Upper lobe of right lung (tissue), 1 donor: ENCODE measurements at regions not wholly inside any gene's neighbourhood (a gene's known extent, or its start where the extent isn't known, plus 50 kb on each side); places are given as distances from the start of the nearest gene placed in this dataset.
"Not testable (repeated sequence)": the region's sequence is repeated elsewhere in the genome, so short reads cannot be mapped to it uniquely, and the experiment has no call there.

Source experiments
- ATAC-seq: fragments of 200-7000 bp; cut with Tn5 transposase; one replicate; pipeline ENCODE4 v1.9.1; 2020; ENCODE audit warnings: mild to moderate bottlenecking, moderate library complexity
- DNase-seq: peaks from one replicate; pipeline ENCODE4 v3.0.0-alpha.2; 2020
- H3K27ac ChIP-seq: fragments of 200-600 bp; one replicate; pipeline ENCODE4 v1.8.0; 2022
- H3K27me3 ChIP-seq: fragments of 200-600 bp; one replicate; pipeline ENCODE4 v1.8.0; 2022; ENCODE audit warnings: mild to moderate bottlenecking
- H3K36me3 ChIP-seq: fragments of 200-600 bp; one replicate; pipeline ENCODE4 v1.8.0; 2022
- H3K4me1 ChIP-seq: fragments of 200-600 bp; one replicate; pipeline ENCODE4 v1.8.0; 2022
- H3K4me3 ChIP-seq: fragments of 200-600 bp; one replicate; pipeline ENCODE4 v1.8.0; 2022; ENCODE audit warnings: mild to moderate bottlenecking
- H3K9me3 ChIP-seq: fragments of 200-600 bp; one replicate; pipeline ENCODE4 v1.8.0; 2022
- intact Hi-C: fragments of 100-400 bp; cut with DNase I; formaldehyde crosslinking; loops from one replicate; pipeline ENCODE4 v1.11.0; 2022
- TF ChIP-seq, protein P1 (sequence below): fragments of 200-600 bp; IDR thresholded peaks from one replicate; pipeline ENCODE4 v1.8.0; 2022; ENCODE audit warnings: antibody characterized with exemption
- donor health status: DM: no; HTN: yes; CAD: no; lungs with severe emphysema.

DNA sequence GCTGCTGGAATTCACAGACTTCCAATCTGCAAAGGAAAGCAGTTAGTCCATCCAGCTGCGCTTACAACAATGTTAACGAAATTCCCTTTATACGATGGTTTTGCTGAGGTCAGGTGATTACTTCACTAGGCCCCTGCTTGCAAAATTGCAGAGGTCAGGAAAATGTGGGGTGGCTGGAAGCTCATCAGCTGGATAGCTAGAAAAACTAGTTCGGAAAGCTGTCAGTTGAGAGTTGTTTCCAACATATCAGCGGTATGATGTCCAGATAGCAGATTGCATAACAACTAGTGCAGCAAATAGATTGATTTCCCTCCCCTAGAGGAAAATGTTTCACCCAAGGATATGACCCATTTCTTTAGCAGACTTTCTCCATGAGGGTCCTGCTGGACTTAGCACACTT lies 2021.1 kb upstream of the CELF4 start:
- Histone ChIP-seq H3K4me3 (no peak overlapping the region), H3K27ac (no peak overlapping the region), H3K9me3 (no peaks in the 10 kb centered on the region), H3K36me3 (no peaks in the 10 kb centered on the region), H3K4me1 (no peaks in the 10 kb centered on the region), H3K27me3 (no peaks in the 10 kb centered on the region)
- intact Hi-C loops: no loop called here
- TF ChIP-seq, protein P1, sequence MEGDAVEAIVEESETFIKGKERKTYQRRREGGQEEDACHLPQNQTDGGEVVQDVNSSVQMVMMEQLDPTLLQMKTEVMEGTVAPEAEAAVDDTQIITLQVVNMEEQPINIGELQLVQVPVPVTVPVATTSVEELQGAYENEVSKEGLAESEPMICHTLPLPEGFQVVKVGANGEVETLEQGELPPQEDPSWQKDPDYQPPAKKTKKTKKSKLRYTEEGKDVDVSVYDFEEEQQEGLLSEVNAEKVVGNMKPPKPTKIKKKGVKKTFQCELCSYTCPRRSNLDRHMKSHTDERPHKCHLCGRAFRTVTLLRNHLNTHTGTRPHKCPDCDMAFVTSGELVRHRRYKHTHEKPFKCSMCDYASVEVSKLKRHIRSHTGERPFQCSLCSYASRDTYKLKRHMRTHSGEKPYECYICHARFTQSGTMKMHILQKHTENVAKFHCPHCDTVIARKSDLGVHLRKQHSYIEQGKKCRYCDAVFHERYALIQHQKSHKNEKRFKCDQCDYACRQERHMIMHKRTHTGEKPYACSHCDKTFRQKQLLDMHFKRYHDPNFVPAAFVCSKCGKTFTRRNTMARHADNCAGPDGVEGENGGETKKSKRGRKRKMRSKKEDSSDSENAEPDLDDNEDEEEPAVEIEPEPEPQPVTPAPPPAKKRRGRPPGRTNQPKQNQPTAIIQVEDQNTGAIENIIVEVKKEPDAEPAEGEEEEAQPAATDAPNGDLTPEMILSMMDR: no peak
- ATAC-seq (no peak), DNase-seq (no peak)

DNA sequence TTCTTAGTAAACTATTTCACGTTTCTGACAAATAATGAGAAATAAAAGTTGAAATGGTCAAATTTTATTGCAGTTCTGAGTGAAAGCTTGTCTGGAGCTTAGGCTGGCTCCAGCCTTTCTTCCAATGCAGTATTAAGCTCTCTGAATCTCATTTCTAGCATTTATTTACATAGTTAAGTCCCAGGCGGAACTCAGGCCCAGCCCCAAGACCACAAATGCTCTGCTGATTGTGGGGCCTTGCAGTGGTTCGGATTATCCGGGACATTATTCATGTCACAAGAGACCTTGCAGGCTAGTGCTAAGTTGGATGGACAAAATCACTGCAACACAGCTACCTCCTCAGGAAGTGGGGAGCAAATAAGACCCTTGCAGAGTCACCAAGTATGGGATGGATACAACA lies 2009.3 kb upstream of the CELF4 start:
- ATAC-seq (no peak), DNase-seq (no peak)
- Histone ChIP-seq H3K9me3 (no peaks in the 10 kb centered on the region), H3K36me3 (no peaks in the 10 kb centered on the region), H3K4me3 (no peak overlapping the region), H3K27me3 (no peaks in the 10 kb centered on the region), H3K4me1 (no peaks in the 10 kb centered on the region), H3K27ac (no peak overlapping the region)
- intact Hi-C loops: no loop called here
- TF ChIP-seq, protein P1: no peak

DNA sequence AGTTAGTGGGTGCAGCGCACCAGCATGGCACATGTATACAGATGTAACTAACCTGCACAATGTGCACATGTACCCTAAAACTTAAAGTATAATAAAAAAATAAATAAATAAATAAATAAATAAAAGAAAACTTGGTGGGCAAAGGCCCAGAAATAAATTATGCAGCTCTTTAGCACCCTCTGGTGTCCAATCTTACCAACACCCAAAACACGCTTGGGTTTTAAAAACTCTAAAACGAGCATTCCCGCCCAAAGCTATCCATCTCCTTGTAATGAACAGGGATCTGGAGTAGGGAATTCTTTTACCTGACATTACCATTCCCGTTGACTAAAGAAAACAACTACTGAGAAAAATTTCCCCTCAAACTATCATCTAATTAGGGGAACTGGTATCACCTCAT lies 2005.9 kb upstream of the CELF4 start:
- Histone ChIP-seq H3K9me3 (no peaks in the 10 kb centered on the region), H3K36me3 (no peaks in the 10 kb centered on the region), H3K4me1 (no peaks in the 10 kb centered on the region), H3K27me3 (no peaks in the 10 kb centered on the region), H3K4me3 (no peak overlapping the region), H3K27ac (no peak overlapping the region)
- intact Hi-C loops: no loop called here
- ATAC-seq (no peak), DNase-seq (no peak)
- TF ChIP-seq, protein P1: peak; percentile 52

DNA sequence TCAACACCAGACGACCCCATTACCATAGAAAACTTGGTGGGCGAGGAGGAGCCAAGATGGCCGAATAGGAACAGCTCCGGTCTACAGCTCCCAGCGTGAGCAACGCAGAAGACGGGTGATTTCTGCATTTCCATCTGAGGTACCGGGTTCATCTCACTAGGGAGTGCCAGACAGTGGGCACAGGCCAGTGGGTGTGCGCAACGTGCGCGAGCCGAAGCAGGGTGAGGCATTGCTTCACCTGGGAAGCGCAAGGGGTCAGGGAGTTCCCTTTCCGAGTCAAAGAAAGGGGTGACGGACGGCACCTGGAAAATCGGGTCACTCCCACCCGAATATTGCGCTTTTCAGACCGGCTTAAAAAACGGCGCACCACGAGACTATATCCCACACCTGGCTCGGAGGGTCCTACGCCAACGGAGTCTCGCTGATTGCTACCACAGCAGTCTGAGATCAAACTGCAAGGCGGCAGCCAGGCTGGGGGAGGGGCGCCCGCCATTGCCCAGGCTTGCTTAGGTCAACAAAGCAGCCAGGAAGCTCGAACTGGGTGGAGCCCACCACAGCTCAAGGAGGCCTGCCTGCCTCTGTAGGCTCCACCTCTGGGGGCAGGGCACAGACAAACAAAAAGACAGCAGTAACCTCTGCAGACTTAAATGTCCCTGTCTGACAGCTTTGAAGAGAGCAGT lies 2000.1 kb upstream of the CELF4 start:
- H3K27me3 ChIP-seq, H3K4me3 ChIP-seq, H3K36me3 ChIP-seq, H3K4me1 ChIP-seq, H3K27ac ChIP-seq, ATAC-seq, DNase-seq, intact Hi-C loops, H3K9me3 ChIP-seq: not testable (repeated sequence)

DNA sequence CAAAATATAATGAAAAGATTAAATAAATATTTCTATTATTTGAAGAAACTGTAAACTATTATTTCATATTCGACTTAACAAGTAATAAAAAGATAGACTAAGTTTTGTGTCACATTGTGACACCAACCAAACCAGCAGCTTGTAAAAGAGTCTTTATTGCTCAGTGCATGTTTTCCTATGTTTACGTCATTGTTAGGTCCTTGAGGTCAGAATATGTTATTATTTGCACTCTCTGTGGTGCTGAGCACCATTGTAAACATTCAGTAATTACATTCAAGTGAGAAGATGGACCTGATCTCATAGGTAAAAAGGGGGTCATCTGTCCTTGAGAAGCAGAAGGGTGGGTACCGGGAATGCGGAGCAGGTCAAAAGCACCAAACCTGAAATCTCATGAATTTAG lies 1999.1 kb upstream of the CELF4 start:
- Histone ChIP-seq H3K4me1 (no peaks in the 10 kb centered on the region), H3K4me3 (no peak overlapping the region), H3K27me3 (no peaks in the 10 kb centered on the region), H3K9me3 (no peaks in the 10 kb centered on the region), H3K36me3 (no peaks in the 10 kb centered on the region), H3K27ac (no peak overlapping the region)
- no peak for DNase-seq
- intact Hi-C loops: no loop called here
- TF ChIP-seq, protein P1: no peak
- no peak for ATAC-seq

DNA sequence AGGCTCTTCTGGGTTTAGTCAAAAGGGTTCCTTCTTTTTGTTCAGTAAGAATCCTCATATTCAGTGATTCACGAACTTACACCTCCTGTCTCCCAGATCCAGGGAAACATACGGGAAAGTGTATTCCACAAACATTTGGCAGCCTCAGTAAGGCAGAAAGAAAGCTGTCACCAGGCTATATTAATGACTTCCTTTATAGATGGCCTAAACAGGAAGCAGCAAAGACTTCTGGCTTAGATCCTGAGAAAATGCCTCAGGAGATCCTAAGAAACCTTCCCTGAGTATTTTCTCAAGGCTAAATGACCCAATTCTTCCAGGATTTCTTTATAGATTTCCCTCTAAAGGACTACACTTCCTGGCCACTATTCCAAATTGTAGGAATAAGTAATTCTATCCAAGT lies 1995.5 kb upstream of the CELF4 start:
- Histone ChIP-seq H3K4me1 (no peaks in the 10 kb centered on the region), H3K36me3 (no peaks in the 10 kb centered on the region), H3K27me3 (no peaks in the 10 kb centered on the region), H3K4me3 (no peak overlapping the region), H3K9me3 (no peaks in the 10 kb centered on the region), H3K27ac (no peak overlapping the region)
- no peak for ATAC-seq
- TF ChIP-seq, protein P1: no peak
- DNase-seq: no peak
- intact Hi-C loops: no loop called here
